ENCODE measurements at regions not wholly inside any gene's neighbourhood (a gene's known extent, or its start where the extent isn't known, plus 50 kb on each side); places are given as distances from the start of the nearest gene placed in this dataset.

DNA sequence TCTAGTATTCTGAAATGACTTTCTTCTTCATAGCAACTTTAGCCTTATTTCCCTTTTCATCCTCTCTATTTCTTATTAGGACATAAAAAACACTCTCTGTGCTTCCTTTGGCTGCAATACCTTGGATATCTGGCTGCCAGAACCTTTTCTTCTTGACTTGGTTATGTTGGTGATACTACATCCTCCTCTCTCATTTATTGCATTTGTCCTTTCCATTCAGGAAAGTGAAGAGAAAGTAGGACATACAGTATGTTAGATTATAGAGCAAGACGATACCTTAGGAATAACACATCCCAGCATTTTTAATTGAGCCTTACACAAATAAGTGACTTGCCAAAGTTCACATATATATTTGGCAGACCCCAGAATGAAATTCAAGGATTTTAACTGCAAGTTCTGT, 210.1 kb upstream of the PPP1R3A start:
- no peaks in the 10 kb centered on the region for H3K27me3 ChIP-seq (ENCODE audit: control insufficient read depth, extremely low read depth, insufficient read depth, low read length)
- no peak overlapping the region for H3K27ac ChIP-seq (ENCODE audit: control insufficient read depth, insufficient read depth, low read length)
- H3K36me3 ChIP-seq (ENCODE audit: control insufficient read depth in 2 of 2, extremely low read depth in 1 of 2, insufficient read depth in 2 of 2, low read length in 2 of 2): no peaks in the 10 kb centered on the region
- H2AFZ ChIP-seq (ENCODE audit: control insufficient read depth, low read length): no peak overlapping the region
- H3K4me3 ChIP-seq (ENCODE audit: control insufficient read depth in 2 of 3, extremely low read depth in 1 of 3, insufficient read depth in 2 of 3, low read depth in 1 of 3, low read length in 3 of 3): no peak overlapping the region
- H3K79me2 ChIP-seq (ENCODE audit: control insufficient read depth, insufficient read depth, low read length): no peaks in the 10 kb centered on the region
- no peaks in the 10 kb centered on the region for H3K9me1 ChIP-seq (ENCODE audit: control insufficient read depth, extremely low read depth, insufficient read depth, low read length)
- dilution Hi-C loops (cut with MboI; ENCODE audit: extremely low pct_ligation_motif_present, low sequenced_read_pairs): no loop called here
- no peaks in the 10 kb centered on the region for H3K9me3 ChIP-seq (ENCODE audit: control insufficient read depth, low read depth, low read length)
- H3K4me2 ChIP-seq (ENCODE audit: control insufficient read depth, extremely low read depth, insufficient read depth, low read depth, low read length): no peak overlapping the region
- H3K9ac ChIP-seq (ENCODE audit: control insufficient read depth, extremely low read depth, insufficient read depth, low read length): no peak overlapping the region
- TF ChIP-seq EZH2 (IDR thresholded peaks at IDR 0.05; ENCODE audit: low read length): no peak
- TF ChIP-seq, protein P1, sequence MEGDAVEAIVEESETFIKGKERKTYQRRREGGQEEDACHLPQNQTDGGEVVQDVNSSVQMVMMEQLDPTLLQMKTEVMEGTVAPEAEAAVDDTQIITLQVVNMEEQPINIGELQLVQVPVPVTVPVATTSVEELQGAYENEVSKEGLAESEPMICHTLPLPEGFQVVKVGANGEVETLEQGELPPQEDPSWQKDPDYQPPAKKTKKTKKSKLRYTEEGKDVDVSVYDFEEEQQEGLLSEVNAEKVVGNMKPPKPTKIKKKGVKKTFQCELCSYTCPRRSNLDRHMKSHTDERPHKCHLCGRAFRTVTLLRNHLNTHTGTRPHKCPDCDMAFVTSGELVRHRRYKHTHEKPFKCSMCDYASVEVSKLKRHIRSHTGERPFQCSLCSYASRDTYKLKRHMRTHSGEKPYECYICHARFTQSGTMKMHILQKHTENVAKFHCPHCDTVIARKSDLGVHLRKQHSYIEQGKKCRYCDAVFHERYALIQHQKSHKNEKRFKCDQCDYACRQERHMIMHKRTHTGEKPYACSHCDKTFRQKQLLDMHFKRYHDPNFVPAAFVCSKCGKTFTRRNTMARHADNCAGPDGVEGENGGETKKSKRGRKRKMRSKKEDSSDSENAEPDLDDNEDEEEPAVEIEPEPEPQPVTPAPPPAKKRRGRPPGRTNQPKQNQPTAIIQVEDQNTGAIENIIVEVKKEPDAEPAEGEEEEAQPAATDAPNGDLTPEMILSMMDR (optimal IDR thresholded peaks at IDR 0.05 in 1 of 3, IDR thresholded peaks at IDR 0.05 in 1 of 3, conservative IDR thresholded peaks at IDR 0.05 in 1 of 3; ENCODE audit: extremely low read depth in 1 of 3, insufficient read depth in 2 of 3, low read length in 3 of 3): no peak
- no peaks in the 10 kb centered on the region for H3K4me1 ChIP-seq (ENCODE audit: control insufficient read depth, extremely low read depth, insufficient read depth, low read length)
- H4K20me1 ChIP-seq (ENCODE audit: control insufficient read depth, extremely low read depth, insufficient read depth, low read length): no peaks in the 10 kb centered on the region
- FAIRE-seq (no peak), DNase-seq (ENCODE audit: low read depth, low spot score) (no peak)

DNA sequence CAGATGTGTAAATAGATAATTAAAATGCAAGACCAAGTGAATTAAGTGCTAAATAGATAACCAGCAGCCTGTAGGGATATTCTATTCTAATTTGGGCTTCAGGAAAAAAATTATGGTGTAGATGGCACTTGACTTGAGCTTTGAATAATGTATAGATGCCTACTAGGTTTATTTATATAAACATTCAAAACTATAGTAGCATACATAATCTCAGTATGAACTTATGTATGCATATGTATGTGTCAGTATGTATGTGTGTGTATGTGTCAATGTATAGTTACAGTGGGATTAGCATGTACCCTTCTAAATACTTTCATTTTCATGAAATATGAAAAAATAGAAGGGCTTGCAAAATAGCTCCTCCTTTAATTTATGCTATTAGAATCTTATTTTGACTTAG, 207.3 kb upstream of the PPP1R3A start:
- no peak for DNase-seq (ENCODE audit: low read depth, low spot score)
- TF ChIP-seq, protein P1 (optimal IDR thresholded peaks at IDR 0.05 in 1 of 3, IDR thresholded peaks at IDR 0.05 in 1 of 3, conservative IDR thresholded peaks at IDR 0.05 in 1 of 3; ENCODE audit: extremely low read depth in 1 of 3, insufficient read depth in 2 of 3, low read length in 3 of 3): no peak
- TF ChIP-seq EZH2 (IDR thresholded peaks at IDR 0.05; ENCODE audit: low read length): no peak
- no peak overlapping the region for H2AFZ ChIP-seq (ENCODE audit: control insufficient read depth, low read length)
- H3K4me1 ChIP-seq (ENCODE audit: control insufficient read depth, extremely low read depth, insufficient read depth, low read length): no peaks in the 10 kb centered on the region
- H3K27me3 ChIP-seq (ENCODE audit: control insufficient read depth, extremely low read depth, insufficient read depth, low read length): no peaks in the 10 kb centered on the region
- H3K27ac ChIP-seq (ENCODE audit: control insufficient read depth, insufficient read depth, low read length): no peak overlapping the region
- no peaks in the 10 kb centered on the region for H3K9me3 ChIP-seq (ENCODE audit: control insufficient read depth, low read depth, low read length)
- no peak overlapping the region for H3K4me2 ChIP-seq (ENCODE audit: control insufficient read depth, extremely low read depth, insufficient read depth, low read depth, low read length)
- H3K4me3 ChIP-seq (ENCODE audit: control insufficient read depth in 2 of 3, extremely low read depth in 1 of 3, insufficient read depth in 2 of 3, low read depth in 1 of 3, low read length in 3 of 3): no peak overlapping the region
- H3K9me1 ChIP-seq (ENCODE audit: control insufficient read depth, extremely low read depth, insufficient read depth, low read length): no peaks in the 10 kb centered on the region
- H3K36me3 ChIP-seq (ENCODE audit: control insufficient read depth in 2 of 2, extremely low read depth in 1 of 2, insufficient read depth in 2 of 2, low read length in 2 of 2): no peaks in the 10 kb centered on the region
- no peak for FAIRE-seq
- H3K79me2 ChIP-seq (ENCODE audit: control insufficient read depth, insufficient read depth, low read length): no peaks in the 10 kb centered on the region
- H4K20me1 ChIP-seq (ENCODE audit: control insufficient read depth, extremely low read depth, insufficient read depth, low read length): no peaks in the 10 kb centered on the region
- H3K9ac ChIP-seq (ENCODE audit: control insufficient read depth, extremely low read depth, insufficient read depth, low read length): no peak overlapping the region
- dilution Hi-C loops (cut with MboI; ENCODE audit: extremely low pct_ligation_motif_present, low sequenced_read_pairs): no loop called here

Data from keratinocyte (primary cell).